WTC11 (cell line): ENCODE measurements at regions not wholly inside any gene's neighbourhood (a gene's known extent, or its start where the extent isn't known, plus 50 kb on each side); places are given as distances from the start of the nearest gene placed in this dataset.
A peak's percentile ranks its signal among the peaks of the same experiment; 100 is the strongest.

Source experiments
- ATAC-seq: fragments of 200-7000 bp; cut with Tn5 transposase; 2 replicates; pipeline ENCODE4 v1.10.0; 2021; ENCODE audit warnings: mild to moderate bottlenecking, moderate library complexity
- CTCF ChIA-PET: fragments of 300-600 bp; sonication (Branson Sonifier 250); formaldehyde crosslinking; loops from one replicate; lab custom pipeline; 2021; ENCODE audit warnings: antibody characterized with exemption; lab: Charles Lee
- POLR2A ChIA-PET: fragments of 350-600 bp; sonication (Branson Sonifier 250); formaldehyde crosslinking; loops from one replicate; lab custom pipeline; 2021; ENCODE audit warnings: antibody characterized with exemption; lab: Charles Lee
- DNase-seq: peaks from one replicate; pipeline ENCODE4 v3.0.0; 2021; ENCODE audit warnings: low spot score
- H3K27ac Mint-ChIP-seq: 2 replicates; pipeline ENCODE4 v1.8.0; 2021; ENCODE audit warnings: mixed read lengths
- H3K27me3 Mint-ChIP-seq: 2 replicates; pipeline ENCODE4 v1.8.0; 2021; ENCODE audit warnings: low read depth, mild to moderate bottlenecking, moderate library complexity, mixed read lengths
- H3K36me3 Mint-ChIP-seq: 2 replicates; pipeline ENCODE4 v1.8.0; 2021; ENCODE audit warnings: mixed read lengths
- H3K4me1 Mint-ChIP-seq: 2 replicates; pipeline ENCODE4 v1.8.0; 2022; ENCODE audit warnings: mixed read lengths
- H3K4me3 Mint-ChIP-seq: 2 replicates; pipeline ENCODE4 v1.8.0; 2021; ENCODE audit warnings: mild to moderate bottlenecking, moderate library complexity, mixed read lengths
- H3K9me3 Mint-ChIP-seq: 2 replicates; pipeline ENCODE4 v1.8.0; 2021; ENCODE audit warnings: mixed read lengths
- ATF1 ChIP-seq: sonication (generic); formaldehyde crosslinking; IDR thresholded peaks from 2 replicates; pipeline ENCODE4 v1.8.1; 2023; ENCODE audit warnings: mild to moderate bottlenecking, moderate library complexity, missing genetic modification reagents
- ATF6 ChIP-seq: sonication (generic); formaldehyde crosslinking; IDR thresholded peaks from 2 replicates; pipeline ENCODE4 v1.8.1; 2023; ENCODE audit warnings: mild to moderate bottlenecking, missing genetic modification reagents
- CDX4 ChIP-seq: fragments of 250-450 bp; sonication (Bioruptor Pico); IDR thresholded peaks from 2 replicates; pipeline ENCODE4 v1.9.0; 2021; ENCODE audit warnings: moderate library complexity, mild to moderate bottlenecking, inconsistent platforms, borderline replicate concordance
- CREB1 ChIP-seq: sonication (generic); formaldehyde crosslinking; IDR thresholded peaks from 2 replicates; pipeline ENCODE4 v1.8.0; 2023; ENCODE audit warnings: mild to moderate bottlenecking, missing genetic modification reagents
- CTCF ChIP-seq: fragments of 200-600 bp; IDR thresholded peaks from 2 replicates; pipeline ENCODE4 v1.8.0; 2022; ENCODE audit warnings: antibody characterized with exemption
- E2F5 ChIP-seq: sonication (generic); formaldehyde crosslinking; IDR thresholded peaks from 2 replicates; pipeline ENCODE4 v1.8.1; 2022; ENCODE audit warnings: mild to moderate bottlenecking, moderate library complexity, missing genetic modification reagents
- ELF4 ChIP-seq: sonication (generic); formaldehyde crosslinking; IDR thresholded peaks from 2 replicates; pipeline ENCODE4 v1.8.1; 2022; ENCODE audit warnings: low read depth, mild to moderate bottlenecking, moderate library complexity, missing genetic modification reagents
- ERG ChIP-seq: fragments of 250-450 bp; sonication (Bioruptor Pico); IDR thresholded peaks from 2 replicates; pipeline ENCODE4 v1.8.0; 2021; ENCODE audit warnings: mild to moderate bottlenecking
- ETV6 ChIP-seq: sonication (generic); formaldehyde crosslinking; IDR thresholded peaks from 2 replicates; pipeline ENCODE4 v1.8.1; 2022; ENCODE audit warnings: mild to moderate bottlenecking, missing genetic modification reagents
- FOXP4 ChIP-seq: sonication (generic); formaldehyde crosslinking; IDR thresholded peaks from 2 replicates; pipeline ENCODE4 v1.8.0; 2022; ENCODE audit warnings: mild to moderate bottlenecking, missing genetic modification reagents
- GABPB1 ChIP-seq: sonication (generic); formaldehyde crosslinking; IDR thresholded peaks from 2 replicates; pipeline ENCODE4 v1.8.1; 2023; ENCODE audit warnings: mild to moderate bottlenecking, missing genetic modification reagents
- ZBTB43 ChIP-seq: sonication (generic); formaldehyde crosslinking; IDR thresholded peaks from 2 replicates; pipeline ENCODE4 v1.8.1; 2023; ENCODE audit warnings: mild to moderate bottlenecking, missing genetic modification reagents
- ZMAT4 ChIP-seq: fragments of 250-450 bp; sonication (Bioruptor Pico); IDR thresholded peaks from 2 replicates; pipeline ENCODE4 v1.9.0; 2021; ENCODE audit warnings: mild to moderate bottlenecking
- ZNF121 ChIP-seq: sonication (generic); formaldehyde crosslinking; IDR thresholded peaks from 2 replicates; pipeline ENCODE4 v1.8.0; 2023; ENCODE audit warnings: missing genetic modification reagents
- ZNF138 ChIP-seq: sonication (generic); formaldehyde crosslinking; conservative IDR thresholded peaks from 2 replicates; pipeline ENCODE4 v1.8.1; 2022; ENCODE audit warnings: mild to moderate bottlenecking, moderate library complexity, missing genetic modification reagents
- ZNF219 ChIP-seq: sonication (generic); formaldehyde crosslinking; IDR thresholded peaks from 2 replicates; pipeline ENCODE4 v1.8.0; 2023; ENCODE audit warnings: missing genetic modification reagents, mild to moderate bottlenecking, borderline replicate concordance
- ZNF281 ChIP-seq: sonication (generic); formaldehyde crosslinking; IDR thresholded peaks from 2 replicates; pipeline ENCODE4 v1.8.0; 2023; ENCODE audit warnings: mild to moderate bottlenecking, missing genetic modification reagents

GRCh38 chr6:97427648-97428047 lies 144.6 kb upstream of the MMS22L start (continued):
- TF ChIP-seq FOXP4 (CRISPR knock-in tag): no peak
- no peak for TF ChIP-seq CREB1
- no peak for TF ChIP-seq ZBTB43 (CRISPR knock-in tag)

GRCh38 chr6:97437087-97437486 lies 154.1 kb upstream of the MMS22L start:
- no peak for DNase-seq
- H3K36me3 Mint-ChIP-seq: no peaks in the 10 kb centered on the region
- peak; percentile 74 for ATAC-seq
- no peak overlapping the region for H3K27ac Mint-ChIP-seq
- CTCF ChIA-PET: interaction anchor here (0.6 to 1.5 kb wide), 19 partner anchors 9 to 1677 kb away, joined by 3 to 8 read pairs (median 4); no protein-coding TSS in a partner anchor
- H3K4me3 Mint-ChIP-seq: no peak overlapping the region
- peaks cover 17% of the 10 kb centered on the region for H3K27me3 Mint-ChIP-seq
- TF ChIP-seq ELF4 (no peak), CTCF (peak; percentile 41)
- no peaks in the 10 kb centered on the region for H3K9me3 Mint-ChIP-seq
- H3K4me1 Mint-ChIP-seq: peaks cover 11% of the 10 kb centered on the region
- POLR2A ChIA-PET: no interaction called here

GRCh38 chr6:97438011-97438671 lies 155.1 kb upstream of the MMS22L start:
- CTCF ChIA-PET: interaction anchor here (0.6 to 1.5 kb wide), 4 partner anchors 18 to 362 kb away, joined by 3 read pairs; no protein-coding TSS in a partner anchor
- Mint-ChIP-seq H3K4me3 (no peak overlapping the region), H3K4me1 (peaks cover 20% of the 10 kb centered on the region), H3K27me3 (peaks cover 17% of the 10 kb centered on the region), H3K27ac (no peak overlapping the region), H3K9me3 (no peaks in the 10 kb centered on the region), H3K36me3 (no peaks in the 10 kb centered on the region)
- no peak for ATAC-seq
- no peak for DNase-seq
- TF ChIP-seq ZNF138 (CRISPR knock-in tag): no peak
- TF ChIP-seq CDX4: no peak
- no peak for TF ChIP-seq ZNF219
- TF ChIP-seq GABPB1 (CRISPR knock-in tag): no peak
- TF ChIP-seq ATF6 (CRISPR knock-in tag): no peak
- TF ChIP-seq E2F5 (CRISPR knock-in tag): no peak
- TF ChIP-seq ZNF121 (CRISPR knock-in tag): no peak
- TF ChIP-seq ATF1 (CRISPR knock-in tag): no peak
- no peak for TF ChIP-seq ETV6 (CRISPR knock-in tag)
- no peak for TF ChIP-seq ERG (CRISPR knock-in tag)
- TF ChIP-seq ZMAT4 (CRISPR knock-in tag): no peak
- no peak for TF ChIP-seq ZNF281
- POLR2A ChIA-PET: no interaction called here
